ENCODE measurements at regions not wholly inside any gene's neighbourhood (a gene's known extent, or its start where the extent isn't known, plus 50 kb on each side); places are given as distances from the start of the nearest gene placed in this dataset.

GRCh38 chr7:114128880-114129279 is 210.1 kb upstream of the PPP1R3A start:
- Histone ChIP-seq H3K4me3 (no peak overlapping the region), H3K27me3 (ENCODE audit: low read depth) (no peaks in the 10 kb centered on the region), H3K36me3 (no peaks in the 10 kb centered on the region), H3K27ac (replicated peaks) (no peak overlapping the region), H3K9me3 (replicated peaks) (no peaks in the 10 kb centered on the region), H3K4me1 (no peaks in the 10 kb centered on the region)
- DNase-seq: no peak
- intact Hi-C loops (cut with micrococcal nuclease): no loop called here
- no peak for TF ChIP-seq CTCF (IDR thresholded peaks at IDR 0.05; ENCODE audit: borderline replicate concordance)

DNA sequence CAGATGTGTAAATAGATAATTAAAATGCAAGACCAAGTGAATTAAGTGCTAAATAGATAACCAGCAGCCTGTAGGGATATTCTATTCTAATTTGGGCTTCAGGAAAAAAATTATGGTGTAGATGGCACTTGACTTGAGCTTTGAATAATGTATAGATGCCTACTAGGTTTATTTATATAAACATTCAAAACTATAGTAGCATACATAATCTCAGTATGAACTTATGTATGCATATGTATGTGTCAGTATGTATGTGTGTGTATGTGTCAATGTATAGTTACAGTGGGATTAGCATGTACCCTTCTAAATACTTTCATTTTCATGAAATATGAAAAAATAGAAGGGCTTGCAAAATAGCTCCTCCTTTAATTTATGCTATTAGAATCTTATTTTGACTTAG is 207.3 kb upstream of the PPP1R3A start:
- no peak overlapping the region for H3K27ac ChIP-seq (replicated peaks)
- TF ChIP-seq CTCF (IDR thresholded peaks at IDR 0.05; ENCODE audit: borderline replicate concordance): no peak
- no peak overlapping the region for H3K4me3 ChIP-seq
- intact Hi-C loops (cut with micrococcal nuclease): no loop called here
- no peak for DNase-seq
- H3K9me3 ChIP-seq (replicated peaks): no peaks in the 10 kb centered on the region
- no peaks in the 10 kb centered on the region for H3K4me1 ChIP-seq
- H3K27me3 ChIP-seq (ENCODE audit: low read depth): no peaks in the 10 kb centered on the region
- no peaks in the 10 kb centered on the region for H3K36me3 ChIP-seq

DNA sequence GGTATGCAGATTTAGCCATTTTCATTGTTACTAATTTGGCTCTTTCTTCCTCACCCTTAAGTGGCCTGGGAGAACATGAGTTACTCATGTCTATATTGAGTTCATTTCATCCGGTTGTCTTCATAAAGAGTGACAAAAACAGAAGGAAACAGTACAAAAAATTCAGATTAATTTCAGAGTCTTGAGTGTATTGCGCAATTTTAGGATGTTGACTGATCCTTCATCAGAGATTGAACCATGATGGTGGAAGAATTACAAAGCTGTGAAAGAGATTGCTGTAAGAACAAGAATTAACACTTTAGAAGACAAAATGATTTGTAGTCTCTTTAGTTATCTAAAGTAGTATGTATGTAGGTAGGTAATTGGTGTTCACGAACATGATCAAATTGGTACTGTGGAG is 194.0 kb upstream of the PPP1R3A start:
- intact Hi-C loops (cut with micrococcal nuclease): no loop called here
- Histone ChIP-seq H3K4me1 (peaks cover 5% of the 10 kb centered on the region), H3K27ac (replicated peaks) (no peak overlapping the region), H3K9me3 (replicated peaks) (no peaks in the 10 kb centered on the region), H3K36me3 (no peaks in the 10 kb centered on the region), H3K27me3 (ENCODE audit: low read depth) (no peaks in the 10 kb centered on the region), H3K4me3 (no peak overlapping the region)
- DNase-seq: no peak
- TF ChIP-seq CTCF (IDR thresholded peaks at IDR 0.05; ENCODE audit: borderline replicate concordance): no peak

GRCh38 chr7:114110666-114111065 is 191.9 kb upstream of the PPP1R3A start:
- H3K4me1 ChIP-seq: peaks cover 5% of the 10 kb centered on the region
- no peak for DNase-seq
- no peaks in the 10 kb centered on the region for H3K9me3 ChIP-seq (replicated peaks)
- H3K36me3 ChIP-seq: no peaks in the 10 kb centered on the region
- peaks cover 3% of the 10 kb centered on the region for H3K27me3 ChIP-seq (ENCODE audit: low read depth)
- no peak for TF ChIP-seq CTCF (IDR thresholded peaks at IDR 0.05; ENCODE audit: borderline replicate concordance)
- H3K4me3 ChIP-seq: no peak overlapping the region
- intact Hi-C loops (cut with micrococcal nuclease): no loop called here
- H3K27ac ChIP-seq (replicated peaks): no peak overlapping the region

DNA sequence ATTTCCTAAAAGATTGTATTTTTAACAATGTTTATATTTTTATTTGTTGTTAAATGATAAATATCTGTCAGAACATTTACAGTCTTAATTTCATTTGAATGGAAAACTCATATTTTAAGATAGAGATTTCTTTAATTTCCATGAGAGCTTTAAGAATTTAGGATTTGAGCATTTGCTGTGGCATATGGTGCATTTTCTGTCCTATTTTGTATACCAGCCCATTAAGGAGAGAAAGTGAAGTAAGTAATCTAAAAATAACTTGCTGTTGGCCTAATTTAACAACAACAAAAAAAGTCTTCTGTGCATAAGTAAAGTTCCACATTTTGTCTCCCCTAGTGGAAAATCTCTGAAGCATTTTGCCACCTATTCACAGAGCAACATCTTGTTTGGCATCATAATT is 190.9 kb upstream of the PPP1R3A start:
- DNase-seq: no peak
- Histone ChIP-seq H3K9me3 (replicated peaks) (no peaks in the 10 kb centered on the region), H3K27me3 (ENCODE audit: low read depth) (peaks cover 3% of the 10 kb centered on the region), H3K27ac (replicated peaks) (no peak overlapping the region), H3K36me3 (no peaks in the 10 kb centered on the region), H3K4me1 (peaks cover 5% of the 10 kb centered on the region), H3K4me3 (no peak overlapping the region)
- TF ChIP-seq CTCF (IDR thresholded peaks at IDR 0.05; ENCODE audit: borderline replicate concordance): no peak
- intact Hi-C loops (cut with micrococcal nuclease): no loop called here

- Histone ChIP-seq H3K36me3 (no peaks in the 10 kb centered on the region), H3K4me3 (no peak overlapping the region), H3K27ac (replicated peaks) (no peak overlapping the region), H3K4me1 (peaks cover 5% of the 10 kb centered on the region), H3K27me3 (ENCODE audit: low read depth) (peaks cover 3% of the 10 kb centered on the region), H3K9me3 (replicated peaks) (no peaks in the 10 kb centered on the region)
- intact Hi-C loops (cut with micrococcal nuclease): no loop called here
- DNase-seq: no peak
- TF ChIP-seq CTCF (IDR thresholded peaks at IDR 0.05; ENCODE audit: borderline replicate concordance): no peak
These were observed 190.5 kb upstream of the PPP1R3A start for GRCh38 chr7:114109304-114109703.
